ENCODE measurements at regions not wholly inside any gene's neighbourhood (a gene's known extent, or its start where the extent isn't known, plus 50 kb on each side); places are given as distances from the start of the nearest gene placed in this dataset.

- DNase-seq = no peak
These were observed 375.2 kb downstream of the FSCB start for GRCh38 chr14:44131861-44132260.

- no peak for DNase-seq
These were observed 393.0 kb downstream of the FSCB start for GRCh38 chr14:44113769-44114730.

GRCh38 chr14:44112774-44113460 is 394.2 kb downstream of the FSCB start:
- DNase-seq = no peak

GRCh38 chr14:44109036-44109435 is 398.0 kb downstream of the FSCB start:
- DNase-seq = no peak

- DNase-seq = no peak
These were observed 398.5 kb downstream of the FSCB start for GRCh38 chr14:44108601-44109000.

- no peak for DNase-seq
These were observed 399.9 kb downstream of the FSCB start for GRCh38 chr14:44107156-44107555.

- no peak for DNase-seq
These were observed 407.2 kb downstream of the FSCB start for GRCh38 chr14:44099743-44100488.

GRCh38 chr14:44081146-44081545 is 425.9 kb downstream of the FSCB start:
- no peak for DNase-seq

- no peak for DNase-seq
These were observed 437.0 kb downstream of the FSCB start for GRCh38 chr14:44070046-44070445.

- DNase-seq = no peak
These were observed 453.7 kb downstream of the FSCB start for GRCh38 chr14:44053422-44053821.

GRCh38 chr14:44041700-44042099 is 465.4 kb downstream of the FSCB start:
- no peak for DNase-seq

- no peak for DNase-seq
These were observed 466.5 kb downstream of the FSCB start for GRCh38 chr14:44040561-44040960.

- no peak for DNase-seq
These were observed 470.8 kb downstream of the FSCB start for GRCh38 chr14:44036248-44036647.

GRCh38 chr14:44035707-44036106 is 471.4 kb downstream of the FSCB start:
- no peak for DNase-seq

GRCh38 chr14:44030831-44031383 is 476.2 kb downstream of the FSCB start:
- no peak for DNase-seq

- no peak for DNase-seq
These were observed 477.1 kb downstream of the FSCB start for GRCh38 chr14:44029933-44030332.

- DNase-seq = no peak
These were observed 479.7 kb downstream of the FSCB start for GRCh38 chr14:44027397-44027796.

- DNase-seq = no peak
These were observed 496.5 kb downstream of the FSCB start for GRCh38 chr14:44010595-44010994.

- DNase-seq = no peak
These were observed 497.0 kb downstream of the FSCB start for GRCh38 chr14:44010071-44010470.

- no peak for DNase-seq
These were observed 497.4 kb downstream of the FSCB start for GRCh38 chr14:44009642-44010041.

GRCh38 chr14:43988989-43989388 is 518.1 kb downstream of the FSCB start:
- no peak for DNase-seq

- DNase-seq = no peak
These were observed 523.4 kb downstream of the FSCB start for GRCh38 chr14:43983721-43984120.

- DNase-seq = no peak
These were observed 525.8 kb downstream of the FSCB start for GRCh38 chr14:43981135-43981768.
